ENCODE measurements at regions not wholly inside any gene's neighbourhood (a gene's known extent, or its start where the extent isn't known, plus 50 kb on each side); places are given as distances from the start of the nearest gene placed in this dataset.
"Not testable (repeated sequence)": the region's sequence is repeated elsewhere in the genome, so short reads cannot be mapped to it uniquely, and the experiment has no call there.

- TF ChIP-seq CTCF (IDR thresholded peaks at IDR 0.05), result no peak
- no peak for ATAC-seq
- Histone ChIP-seq H3K36me3 (no peaks in the 10 kb centered on the region), H3K27me3 (no peaks in the 10 kb centered on the region), H3K4me1 (no peaks in the 10 kb centered on the region), H3K9me3 (peaks cover 0 to 3% (median 0%) of the 10 kb centered on the region in 11 donors), H3K4me3 (no peak overlapping the region), H3K27ac (no peak overlapping the region)
- intact Hi-C loops (cut with DNase I), result no loop called here
- 93 to 97% methylated on average over 3 of the region's 3 CpGs for WGBS, 2 donors
- no peak for DNase-seq
These were observed 242.3 kb downstream of the FSIP2 start for GRCh38 chr2:185980944-185981343.

- intact Hi-C loops (cut with DNase I), result no loop called here
- H3K9me3 ChIP-seq, result no peaks in the 10 kb centered on the region
- TF ChIP-seq CTCF (IDR thresholded peaks at IDR 0.05), result no peak
- H3K27ac ChIP-seq, result no peak overlapping the region
- ATAC-seq, result no peak
- no peaks in the 10 kb centered on the region for H3K27me3 ChIP-seq
- H3K36me3 ChIP-seq, result no peaks in the 10 kb centered on the region
- no peak overlapping the region for H3K4me3 ChIP-seq
- WGBS, 2 donors, result 94 to 96% methylated on average over 1 of the region's 1 CpG
- DNase-seq, result no peak
- H3K4me1 ChIP-seq, result no peaks in the 10 kb centered on the region
These were observed 246.1 kb downstream of the FSIP2 start for GRCh38 chr2:185984670-185985069.

GRCh38 chr2:185988907-185989306 lies 250.3 kb downstream of the FSIP2 start:
- DNase-seq; H3K4me1 ChIP-seq; ATAC-seq; H3K4me3 ChIP-seq; H3K27me3 ChIP-seq; H3K9me3 ChIP-seq; intact Hi-C loops (cut with DNase I); H3K27ac ChIP-seq; H3K36me3 ChIP-seq: not testable (repeated sequence)
- WGBS, 2 donors, result 88 to 93% methylated on average over 5 of the region's 5 CpGs

- 77 to 90% methylated on average over 6 of the region's 6 CpGs for WGBS, 2 donors
- DNase-seq (no peak), ATAC-seq (no peak)
- TF ChIP-seq CTCF (IDR thresholded peaks at IDR 0.05), result no peak
- Histone ChIP-seq H3K9me3 (no peaks in the 10 kb centered on the region), H3K27ac (no peak overlapping the region), H3K4me1 (no peaks in the 10 kb centered on the region), H3K27me3 (no peaks in the 10 kb centered on the region), H3K4me3 (no peak overlapping the region), H3K36me3 (no peaks in the 10 kb centered on the region)
- intact Hi-C loops (cut with DNase I), result no loop called here
These were observed 252.4 kb downstream of the FSIP2 start for GRCh38 chr2:185990861-185991525.

- ATAC-seq (no peak), DNase-seq (no peak)
- Histone ChIP-seq H3K4me3 (no peak overlapping the region), H3K9me3 (no peaks in the 10 kb centered on the region), H3K36me3 (no peaks in the 10 kb centered on the region), H3K27ac (no peak overlapping the region), H3K27me3 (no peaks in the 10 kb centered on the region), H3K4me1 (no peaks in the 10 kb centered on the region)
- intact Hi-C loops (cut with DNase I), result no loop called here
- TF ChIP-seq CTCF (IDR thresholded peaks at IDR 0.05), result no peak
- WGBS, 2 donors, result 88 to 96% methylated on average over 2 of the region's 2 CpGs
These were observed 260.0 kb downstream of the FSIP2 start for GRCh38 chr2:185998562-185999070.
